GM21381 (cell line): ENCODE measurements at regions not wholly inside any gene's neighbourhood (a gene's known extent, or its start where the extent isn't known, plus 50 kb on each side); places are given as distances from the start of the nearest gene placed in this dataset.
"Not testable (repeated sequence)": the region's sequence is repeated elsewhere in the genome, so short reads cannot be mapped to it uniquely, and the experiment has no call there.

ENCODE experiments used
- ATAC-seq: cut with Tn5 transposase; IDR thresholded peaks from one replicate; pipeline ENCODE4 v1.9.1; 2021; ENCODE audit warnings: mild to moderate bottlenecking, moderate library complexity; ENCODE audit not compliant: unreplicated experiment

DNA sequence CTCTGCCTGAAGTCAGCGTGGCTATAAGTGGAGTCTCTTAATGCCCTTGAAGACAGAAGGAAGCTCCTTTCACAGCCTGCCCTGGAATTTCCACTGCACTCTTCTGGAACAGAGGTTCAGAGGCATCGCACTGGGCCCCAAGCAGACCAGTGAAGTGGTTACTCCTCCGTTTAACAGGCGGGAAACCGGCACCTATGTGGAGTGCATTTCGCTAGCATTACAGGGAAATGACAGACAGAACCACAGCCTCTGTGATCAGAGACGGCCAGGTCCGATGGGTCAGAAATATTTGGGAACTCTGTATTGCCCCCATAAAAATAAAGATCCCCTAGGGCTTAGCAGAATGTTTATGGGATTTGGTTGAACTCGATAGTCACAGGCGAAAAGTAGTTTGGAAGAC lies 406.9 kb upstream of the PRKCQ start:
- no peak for ATAC-seq

DNA sequence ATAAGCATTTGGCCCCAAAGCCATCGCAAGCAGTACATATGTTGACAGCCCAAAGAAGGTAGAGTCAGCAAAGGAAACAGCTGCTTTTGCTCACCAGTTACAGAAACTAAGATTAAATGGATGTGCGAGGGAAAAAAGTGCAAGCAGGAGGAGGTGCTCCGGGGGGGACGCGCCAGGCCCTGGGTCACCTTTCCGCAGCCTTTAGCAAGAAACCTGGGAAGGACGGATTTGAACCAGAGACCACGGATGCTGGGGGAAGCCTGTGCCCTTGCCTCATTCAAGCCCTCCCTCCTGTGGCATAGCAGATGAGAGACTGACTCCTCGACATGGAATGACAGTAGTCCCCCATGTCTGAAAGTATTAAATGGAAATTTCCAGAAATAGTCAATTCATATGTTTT lies 405.6 kb upstream of the PRKCQ start:
- no peak for ATAC-seq

DNA sequence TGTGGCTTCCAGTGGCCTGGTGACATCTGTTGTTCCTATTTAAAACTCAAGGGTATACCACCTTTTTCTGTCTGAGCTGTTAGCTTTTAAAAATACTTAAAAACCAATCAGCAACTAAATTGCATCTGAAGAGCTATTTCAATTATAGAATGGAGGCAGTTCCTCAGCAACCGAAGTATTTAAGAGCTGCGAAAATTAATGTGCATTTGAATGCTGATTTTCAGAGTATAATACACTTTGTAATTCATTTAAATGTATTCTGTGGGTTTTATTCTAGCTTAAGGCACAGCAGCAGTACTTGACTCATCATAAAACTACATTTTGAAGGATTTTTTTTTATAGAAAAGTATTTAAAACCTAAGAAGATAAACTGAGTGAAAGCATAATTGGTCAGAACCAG lies 404.9 kb upstream of the PRKCQ start:
- no peak for ATAC-seq

DNA sequence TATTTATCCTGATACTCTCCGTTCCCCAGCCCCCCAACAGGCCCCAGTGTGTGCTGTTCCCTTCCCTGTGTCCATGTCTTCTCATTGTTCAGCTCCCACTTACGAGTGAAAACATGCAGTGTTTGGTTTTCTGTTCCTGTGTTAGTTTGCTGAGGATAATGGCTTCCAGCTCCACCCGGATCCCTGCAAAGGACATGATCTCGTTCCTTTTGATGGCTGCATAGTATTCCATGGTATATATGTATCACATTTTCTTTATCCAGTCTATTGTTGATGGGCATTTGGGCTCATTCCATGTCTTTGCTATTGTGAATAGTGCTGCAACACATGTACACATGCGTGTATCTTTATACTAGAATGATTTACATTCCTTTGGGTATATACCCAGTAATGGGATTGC lies 403.9 kb upstream of the PRKCQ start:
- ATAC-seq: not testable (repeated sequence)

DNA sequence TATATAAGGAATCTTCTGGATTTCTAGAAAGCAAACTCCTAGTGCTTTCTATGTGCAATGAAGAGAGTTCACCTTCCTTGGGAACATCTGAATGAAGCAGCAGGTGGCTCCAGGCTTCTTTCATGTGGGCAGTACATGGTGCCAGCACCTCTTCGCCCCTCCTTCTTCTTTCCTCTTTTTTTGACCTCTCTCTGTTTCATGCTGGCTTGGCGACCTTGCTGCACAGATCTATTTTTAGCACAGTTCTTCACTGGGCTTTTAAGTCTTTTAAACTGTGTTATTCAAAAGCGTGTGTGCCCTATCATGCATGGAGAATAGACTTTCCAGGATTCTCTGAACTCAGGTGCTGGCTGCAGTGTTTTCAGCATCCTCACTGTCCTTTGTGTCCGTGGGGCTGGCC lies 400.3 kb upstream of the PRKCQ start:
- no peak for ATAC-seq

DNA sequence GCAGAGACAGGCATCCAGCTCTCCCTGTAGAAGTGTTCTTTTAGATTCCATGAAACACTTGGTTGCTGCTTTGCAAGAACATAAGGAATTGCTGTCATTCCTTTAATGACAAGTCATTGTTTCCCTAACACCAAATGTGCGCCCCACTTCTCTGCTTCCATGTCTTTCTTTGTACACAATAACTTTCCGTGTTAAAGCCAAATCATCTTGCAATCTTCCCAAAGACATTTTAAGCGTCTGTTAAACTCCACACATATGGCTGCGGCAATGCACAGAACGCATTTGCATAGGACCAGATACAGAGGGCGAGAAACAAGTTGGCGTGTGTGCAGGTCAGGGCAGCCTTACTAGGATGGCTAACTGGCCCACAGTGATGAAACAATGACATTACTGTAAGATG lies 399.3 kb upstream of the PRKCQ start:
- no peak for ATAC-seq

DNA sequence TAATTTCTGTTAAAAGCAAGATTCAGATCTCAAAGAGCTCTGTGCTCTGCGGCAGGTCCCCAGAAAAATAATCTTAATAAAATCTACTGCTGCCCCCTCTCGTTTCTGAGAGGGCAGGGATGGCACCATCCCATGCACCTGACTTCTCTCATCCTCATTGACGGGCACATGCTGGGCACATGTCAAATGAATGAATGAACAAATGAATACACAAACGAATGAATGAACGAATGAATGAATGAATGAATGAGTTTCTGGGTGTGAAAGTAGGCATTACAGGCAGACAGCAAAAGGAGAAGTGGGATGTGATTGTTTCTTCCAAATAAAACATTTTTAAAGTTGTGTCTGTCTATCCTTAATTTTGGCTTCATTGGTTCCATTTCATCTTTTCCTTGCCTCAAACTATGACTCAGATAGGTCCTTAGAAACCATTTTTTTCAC lies 398.1 kb upstream of the PRKCQ start:
- ATAC-seq: no peak

DNA sequence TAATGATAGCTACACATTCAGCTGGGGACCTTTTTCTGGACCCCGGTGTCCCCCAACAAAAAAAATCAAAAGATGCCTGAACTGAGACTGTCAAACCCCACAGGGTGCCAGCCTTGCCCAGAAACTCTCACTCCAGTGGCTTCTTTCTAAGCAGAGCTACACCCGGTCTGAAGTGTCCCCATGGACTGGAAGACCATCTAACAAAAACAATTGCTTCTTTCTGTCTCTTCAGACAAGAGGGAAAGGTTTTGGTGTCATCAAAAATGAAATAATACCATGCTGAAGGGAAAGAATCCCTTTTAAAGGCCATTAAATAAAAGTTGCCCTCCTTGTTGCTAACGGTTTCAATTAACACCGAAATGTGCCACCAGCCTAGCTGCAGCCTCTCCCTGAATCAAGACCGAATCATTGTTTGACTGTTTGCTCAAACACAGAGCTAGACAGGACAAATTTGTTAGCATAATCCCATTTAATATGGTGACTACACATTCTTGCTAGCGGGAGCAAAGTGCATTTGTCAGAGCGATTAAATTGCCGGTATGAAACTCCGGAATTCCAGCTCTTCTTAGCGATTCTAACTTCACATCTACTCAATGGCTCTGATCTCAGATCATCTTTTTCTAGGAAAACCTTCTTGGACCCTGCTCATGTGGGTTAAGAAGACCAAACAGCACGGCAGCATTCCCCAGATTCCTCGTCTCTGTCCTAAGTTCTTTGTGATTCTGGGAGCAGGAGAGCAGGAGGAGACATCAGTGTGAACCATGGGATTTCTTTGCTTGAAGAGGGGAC lies 397.5 kb upstream of the PRKCQ start:
- no peak for ATAC-seq

DNA sequence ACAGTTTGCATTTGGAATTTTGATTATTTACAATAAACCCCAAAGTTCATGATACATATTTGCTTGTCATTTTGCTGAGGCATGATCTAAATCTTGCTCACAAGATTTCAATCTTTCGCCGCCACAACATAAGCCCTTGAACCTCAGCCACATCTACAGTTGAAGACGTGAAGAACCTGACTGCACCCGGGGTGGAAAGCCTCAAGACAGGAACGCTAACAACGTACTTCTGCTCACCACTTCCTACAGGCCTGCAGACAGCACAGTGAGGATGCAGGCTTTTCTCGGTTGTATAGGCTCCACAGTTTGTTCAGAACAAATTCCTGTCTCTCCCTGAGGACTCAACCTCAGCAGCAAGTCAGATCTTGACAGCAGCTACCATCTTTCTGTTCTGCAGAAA lies 393.8 kb upstream of the PRKCQ start:
- ATAC-seq: no peak

DNA sequence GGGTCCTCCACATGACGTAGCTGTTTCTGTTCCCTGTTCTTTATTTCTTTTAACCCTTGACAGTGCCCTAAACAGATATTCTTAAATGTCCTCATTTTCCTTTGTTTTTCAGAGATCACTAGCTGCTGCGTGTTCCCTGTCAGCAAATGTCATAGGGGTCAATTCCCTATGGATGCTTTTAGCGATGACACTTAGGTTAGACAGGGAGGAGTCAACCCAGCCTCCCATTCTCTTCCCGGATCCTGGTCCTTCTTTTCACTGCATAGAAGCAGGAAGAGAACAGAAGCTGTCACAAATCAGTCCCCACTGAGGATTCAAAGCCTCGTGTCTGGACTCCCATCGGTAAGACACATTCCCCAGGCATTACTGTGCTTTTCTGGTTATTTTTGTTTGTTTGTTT lies 392.1 kb upstream of the PRKCQ start:
- ATAC-seq: no peak

DNA sequence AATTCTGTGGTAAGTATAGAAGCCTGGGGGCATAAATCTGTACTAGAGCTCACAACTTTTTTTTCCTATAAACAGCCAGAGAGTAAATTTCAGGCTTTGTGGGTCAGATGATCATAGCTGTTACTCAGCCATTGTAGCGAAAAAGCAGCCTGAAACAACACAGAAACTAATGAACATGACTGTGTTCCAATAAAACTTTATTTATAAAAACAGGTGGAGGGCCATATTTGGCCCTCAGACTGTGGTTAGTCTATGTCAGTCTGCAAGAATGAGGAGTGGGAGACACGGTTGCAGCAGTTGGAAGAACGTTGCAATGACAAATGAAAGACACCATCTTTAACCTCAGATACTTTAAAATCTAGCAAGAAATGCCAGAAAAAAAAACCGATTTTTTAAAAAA lies 389.6 kb upstream of the PRKCQ start:
- no peak for ATAC-seq

DNA sequence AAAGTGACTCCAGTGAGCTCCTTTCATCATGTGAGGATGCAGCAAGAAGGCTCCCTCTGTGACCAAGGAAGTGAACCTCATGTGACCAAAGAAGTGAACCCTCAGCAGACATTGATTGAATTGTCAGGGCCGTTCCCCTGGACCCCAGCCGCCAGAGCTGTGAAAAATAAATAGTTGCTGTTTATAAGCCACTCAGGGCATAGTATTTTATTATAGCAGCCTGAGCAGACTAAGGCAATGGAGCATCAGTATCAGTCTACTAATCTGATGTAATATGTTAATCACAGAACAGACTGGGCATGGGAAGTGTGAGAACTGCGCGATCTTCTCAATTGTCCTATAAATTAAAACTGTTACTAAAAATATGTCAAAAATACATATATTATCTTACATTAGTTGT lies 384.5 kb upstream of the PRKCQ start:
- no peak for ATAC-seq

DNA sequence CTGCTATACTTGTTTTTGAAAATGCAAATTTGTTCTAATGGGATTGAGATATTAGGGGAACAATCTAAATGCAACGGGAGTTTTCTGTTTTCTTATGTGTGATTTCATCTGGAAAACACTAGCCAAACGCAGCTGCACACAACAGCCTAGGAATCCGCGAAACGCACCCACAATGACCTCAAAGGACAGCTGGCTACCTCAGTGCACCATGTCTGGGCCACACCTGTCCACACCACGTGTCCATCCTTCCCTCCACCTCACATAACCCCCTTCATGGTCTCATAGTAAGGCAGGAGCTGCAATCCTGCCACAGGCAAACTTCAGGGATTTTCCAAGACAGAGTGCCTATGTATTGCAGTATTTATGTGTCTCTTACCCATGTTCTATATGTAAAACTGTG lies 382.5 kb upstream of the PRKCQ start:
- ATAC-seq: no peak

DNA sequence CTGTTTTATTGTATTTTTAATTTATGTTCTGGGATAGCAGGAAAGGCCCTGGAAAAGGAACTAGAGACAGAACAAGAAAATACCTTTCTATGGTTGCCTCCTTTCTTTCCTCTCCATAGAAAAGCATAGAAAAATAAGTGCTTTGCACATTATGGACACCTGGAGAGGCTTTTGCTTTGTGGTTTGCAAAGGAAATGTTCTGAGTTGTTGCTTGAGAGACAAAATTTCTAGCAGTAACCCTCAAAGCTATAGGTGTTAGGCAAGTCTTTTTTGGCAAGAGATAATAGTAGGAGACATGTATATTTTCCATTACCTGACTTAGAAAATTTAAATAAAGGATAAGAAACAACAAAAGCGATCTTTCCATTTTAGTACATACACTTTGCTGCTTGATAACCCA lies 378.6 kb upstream of the PRKCQ start:
- no peak for ATAC-seq

DNA sequence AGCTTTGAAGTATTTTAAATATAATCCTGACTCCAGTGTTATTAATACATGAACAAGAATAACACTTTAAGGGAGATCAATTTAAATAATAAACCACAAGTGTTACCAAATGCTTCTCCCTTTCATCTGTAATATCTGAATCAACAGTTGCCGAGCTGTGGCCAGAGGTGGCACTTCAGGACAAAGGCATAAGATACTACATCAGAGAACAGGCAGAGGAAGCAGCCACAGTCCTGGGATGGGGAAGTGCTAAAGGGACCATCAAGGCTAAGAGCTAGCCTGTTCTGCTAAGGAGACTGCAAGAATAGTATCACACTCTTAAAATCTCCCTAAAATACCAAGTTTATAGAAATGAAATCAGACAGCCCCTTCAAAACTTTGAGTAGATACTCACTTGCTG lies 378.2 kb upstream of the PRKCQ start:
- ATAC-seq: no peak

DNA sequence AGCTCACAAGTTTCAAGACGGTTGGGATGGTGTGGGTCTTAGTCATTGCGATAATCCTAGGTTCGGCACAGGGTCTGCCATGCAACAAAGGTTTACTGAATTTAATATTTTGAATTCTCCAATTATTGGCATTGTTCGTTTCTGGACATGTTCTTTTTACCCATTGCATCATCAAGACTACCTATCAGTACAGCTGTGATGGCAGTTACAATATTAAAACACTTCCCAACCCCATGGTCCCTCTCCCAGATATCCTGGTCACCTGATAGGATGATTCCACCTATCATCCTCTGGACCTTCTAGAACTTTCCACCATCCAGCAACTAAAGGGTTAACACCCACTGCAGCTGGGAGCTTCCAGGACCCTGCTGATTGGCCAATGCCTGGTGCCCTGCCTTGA lies 377.8 kb upstream of the PRKCQ start:
- ATAC-seq: no peak

DNA sequence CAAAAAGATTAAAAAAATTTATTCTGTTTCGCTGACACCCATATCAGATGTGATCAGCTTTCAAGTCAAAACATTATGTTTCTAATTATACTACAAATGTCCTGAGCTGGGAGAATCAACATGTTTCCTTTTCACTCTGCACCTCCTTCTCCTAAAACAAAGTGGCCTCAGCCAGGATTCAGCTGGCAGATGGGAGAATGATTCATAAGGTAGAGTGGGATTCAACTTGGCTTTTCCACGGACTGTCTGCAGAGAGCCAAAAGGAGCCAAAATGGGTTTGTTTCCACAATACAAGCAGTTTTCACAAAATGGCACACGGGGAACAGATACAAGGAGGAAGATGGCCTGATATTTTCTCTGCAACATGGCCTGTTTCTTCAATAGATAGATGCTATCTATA lies 376.5 kb upstream of the PRKCQ start:
- no peak for ATAC-seq

DNA sequence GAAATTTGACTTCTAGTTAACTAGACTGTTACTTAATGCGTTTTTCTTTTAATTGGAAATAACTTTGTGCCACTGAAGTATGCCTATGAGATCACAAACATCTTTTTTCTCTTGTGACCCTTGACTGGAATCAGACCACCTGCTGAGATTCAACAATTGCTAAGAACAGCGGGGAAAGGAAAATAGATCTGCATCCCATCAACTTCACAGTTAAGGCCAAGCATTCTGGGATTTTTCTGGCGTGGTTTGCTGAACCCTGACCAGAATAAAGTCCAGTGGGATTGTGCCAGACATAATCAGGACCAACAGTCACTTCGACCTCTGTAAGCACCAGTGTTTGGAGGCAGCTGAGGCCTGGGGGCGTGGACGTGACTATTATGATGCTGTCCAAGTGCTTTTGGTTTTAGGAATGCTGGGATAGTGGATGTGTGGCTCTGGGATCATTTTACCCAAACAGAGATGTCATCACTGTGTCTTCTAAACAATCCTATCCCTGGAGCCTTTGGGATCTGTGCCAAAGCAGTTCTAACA lies 373.3 kb upstream of the PRKCQ start:
- ATAC-seq: no peak

DNA sequence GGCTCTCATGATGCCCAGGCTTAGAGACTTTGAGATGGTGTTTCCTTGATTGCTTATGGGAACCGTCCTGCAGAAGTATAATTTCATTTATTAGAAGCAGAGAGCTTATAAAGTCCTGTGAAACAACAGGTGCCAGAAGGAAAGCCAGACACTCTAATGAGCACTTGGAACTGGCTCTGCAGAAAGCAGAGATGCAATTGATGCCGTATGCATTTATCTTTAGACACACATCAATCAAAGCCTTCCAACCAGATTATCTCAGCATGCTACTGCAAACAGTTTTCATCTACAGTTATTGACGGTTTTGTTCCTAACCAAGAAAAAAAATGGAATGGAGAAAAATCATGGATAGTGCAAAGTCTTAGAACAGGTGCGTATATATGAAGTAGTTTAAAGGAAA lies 371.7 kb upstream of the PRKCQ start:
- ATAC-seq: no peak

DNA sequence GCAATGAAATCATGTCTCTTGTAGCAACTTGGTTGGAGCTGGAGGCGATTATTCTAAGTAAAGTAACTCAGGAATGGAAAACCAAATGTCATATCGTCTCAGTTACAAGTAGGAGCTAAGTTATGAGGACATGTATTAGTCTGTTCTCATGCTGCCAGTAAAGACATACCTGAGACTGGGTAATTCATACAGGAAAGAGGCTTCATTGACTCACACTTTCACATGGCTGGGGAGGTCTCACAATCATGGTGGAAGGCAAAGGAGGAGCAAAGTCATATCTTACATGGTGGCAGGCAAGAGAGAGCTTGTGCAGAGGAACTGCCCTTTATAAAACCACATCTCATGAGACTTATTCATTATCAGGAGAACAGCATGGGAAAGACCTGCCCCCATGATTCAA lies 370.1 kb upstream of the PRKCQ start:
- ATAC-seq: no peak

DNA sequence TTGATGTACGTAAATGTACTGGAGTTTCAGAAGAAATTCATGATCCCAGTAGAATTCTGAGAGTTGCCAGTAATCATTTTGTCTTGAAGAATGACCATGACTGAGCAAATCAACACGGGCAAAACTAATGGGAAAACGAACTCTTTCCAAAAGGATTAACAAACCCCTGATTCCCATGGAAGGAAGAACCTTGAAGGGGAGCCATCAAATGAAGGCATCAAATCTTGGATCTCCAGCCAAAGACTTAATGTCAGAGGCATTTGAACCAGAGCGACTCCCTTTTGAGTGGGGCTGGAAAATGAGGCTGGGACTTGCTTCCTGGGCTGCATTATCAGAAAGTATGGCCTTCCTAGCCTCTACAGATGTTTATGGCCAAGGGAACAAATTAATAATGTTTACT lies 364.4 kb upstream of the PRKCQ start:
- ATAC-seq: no peak

DNA sequence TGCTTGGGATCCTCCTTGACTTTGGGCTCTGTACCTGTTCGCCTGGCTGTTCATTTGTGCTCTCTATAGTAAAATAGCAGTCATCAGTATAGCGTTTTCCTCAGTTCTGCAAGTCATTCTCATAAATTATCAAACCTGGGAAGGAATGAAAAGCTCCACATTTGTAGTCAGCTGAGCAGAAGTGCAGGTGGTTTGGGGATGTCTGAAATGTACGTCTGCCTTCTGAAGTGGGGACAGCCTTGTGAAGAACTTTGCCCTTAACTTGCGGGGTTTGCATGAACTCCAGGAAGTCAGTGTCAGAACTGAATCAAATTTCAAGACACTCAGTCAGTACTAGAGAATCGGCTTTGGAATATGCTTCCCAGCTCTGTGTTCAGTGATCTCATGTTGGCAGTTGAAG lies 358.3 kb upstream of the PRKCQ start:
- no peak for ATAC-seq

DNA sequence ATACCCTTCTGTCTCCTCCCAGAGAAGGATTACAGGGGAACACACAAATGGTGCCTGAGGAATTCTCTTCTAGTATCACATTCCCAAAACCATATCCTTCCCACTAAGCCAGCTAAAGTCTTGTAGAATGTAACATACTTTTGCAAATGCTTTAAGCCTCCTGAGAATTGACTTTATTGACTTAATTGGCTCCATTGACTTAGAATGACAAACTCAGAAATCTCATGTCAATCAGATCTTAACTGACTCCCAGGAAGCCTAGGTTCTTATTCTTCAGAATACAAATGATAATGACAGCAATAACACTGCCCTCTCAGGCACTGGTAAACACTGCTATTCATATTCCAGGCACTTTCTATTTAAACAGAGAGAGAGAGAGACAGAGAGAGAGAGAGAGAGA lies 356.9 kb upstream of the PRKCQ start:
- no peak for ATAC-seq
